Endothelial cell of umbilical vein (primary cell): ENCODE measurements at regions not wholly inside any gene's neighbourhood (a gene's known extent, or its start where the extent isn't known, plus 50 kb on each side); places are given as distances from the start of the nearest gene placed in this dataset.

Experiments used
- BruUV-seq: library from RNA; stranded (reverse); fragments of 400-500 nt; replicated peaks from 2 replicates; lab custom pipeline; 2021; lab: Mats Ljungman, UMichigan
- CTCF ChIA-PET: fragments of 300-600, 350-600 bp; sonication (Branson Sonifier 250); formaldehyde crosslinking; loops from one replicate; lab custom pipeline; 2021; ENCODE audit warnings: antibody characterized with exemption, inconsistent platforms; lab: Charles Lee
- POLR2A ChIA-PET: fragments of 300-600, 350-600 bp; sonication (Branson Sonifier 250); formaldehyde crosslinking; loops from one replicate; lab custom pipeline; 2021; ENCODE audit warnings: antibody characterized with exemption, inconsistent platforms; lab: Charles Lee
- DNase-seq: peaks from one replicate; pipeline ENCODE4 v3.0.0-alpha.2; 2011; ENCODE audit warnings: low read depth, low spot score
- FAIRE-seq: peaks from 2 replicates; lab custom pipeline; 2011; peaks lifted over from hg19 to GRCh38; lab: Jason Lieb, UNC
- H2AFZ ChIP-seq: 2 replicates; pipeline ENCODE4 v1.6.0; 2012; ENCODE audit warnings: low read depth, low read length, control low read depth, inconsistent platforms
- H3K27ac ChIP-seq: 2 replicates; pipeline ENCODE4 v1.5.1; 2011; ENCODE audit warnings: low read depth, mild to moderate bottlenecking, control low read depth, low read length, moderate library complexity; ENCODE audit not compliant: insufficient read depth
- H3K27me3 ChIP-seq, 2 experiments: 2 replicates each; pipeline versions ENCODE4 v1.6.0 to v1.6.1; 2011; ENCODE audit warnings: low read length in 2 of 2, mixed read lengths in 1 of 2; ENCODE audit not compliant: control insufficient read depth in 2 of 2, insufficient read depth in 2 of 2
- H3K36me3 ChIP-seq, 2 experiments: 2 replicates in 1 of 2; 3 replicates in 1 of 2; pipeline ENCODE4 v1.5.1; 2011; ENCODE audit warnings: low read length in 2 of 2, mild to moderate bottlenecking in 1 of 2, moderate library complexity in 1 of 2; ENCODE audit not compliant: control insufficient read depth in 2 of 2, insufficient read depth in 2 of 2; ENCODE audit errors: extremely low read depth in 1 of 2
- H3K4me1 ChIP-seq: 3 replicates; pipeline ENCODE4 v1.5.1; 2011; ENCODE audit warnings: mild to moderate bottlenecking, low read length; ENCODE audit not compliant: control insufficient read depth, insufficient read depth; ENCODE audit errors: extremely low read depth
- H3K4me2 ChIP-seq: 2 replicates; pipeline ENCODE4 v1.6.1; 2011; ENCODE audit warnings: low read length, control low read depth, mixed read lengths; ENCODE audit not compliant: insufficient read depth
- H3K4me3 ChIP-seq, 3 experiments: fragments of 200-600 bp in 1 of 3; sonication (generic), shearing (Covaris generic) in 1 of 3; replicated peaks in 1 of 3; 2 replicates each; pipeline ENCODE4 v1.5.1; 2011 to 2016; ENCODE audit warnings: control low read depth in 3 of 3, low read length in 3 of 3, mild to moderate bottlenecking in 2 of 3, inconsistent platforms in 1 of 3, low read depth in 1 of 3, moderate library complexity in 1 of 3; ENCODE audit not compliant: insufficient read depth in 1 of 3
- H3K79me2 ChIP-seq: 2 replicates; pipeline ENCODE4 v1.6.0; 2012; ENCODE audit warnings: low read length, inconsistent platforms; ENCODE audit not compliant: control insufficient read depth, insufficient read depth
- H3K9ac ChIP-seq: replicated peaks from 2 replicates; pipeline ENCODE3; 2011; ENCODE audit warnings: low read length, control low read depth; ENCODE audit not compliant: insufficient read depth; ENCODE audit errors: extremely low read depth
- H3K9me1 ChIP-seq: replicated peaks from 3 replicates; pipeline ENCODE4 v1.6.0; 2011; ENCODE audit warnings: mild to moderate bottlenecking, low read length; ENCODE audit not compliant: control insufficient read depth, insufficient read depth; ENCODE audit errors: extremely low read depth
- H3K9me3 ChIP-seq: replicated peaks from 2 replicates; pipeline ENCODE4 v1.5.1; 2012; ENCODE audit warnings: low read length, inconsistent platforms; ENCODE audit not compliant: control insufficient read depth, insufficient read depth
- H4K20me1 ChIP-seq: replicated peaks from 2 replicates; pipeline ENCODE3; 2011; ENCODE audit warnings: mild to moderate bottlenecking, low read length; ENCODE audit not compliant: control insufficient read depth, insufficient read depth; ENCODE audit errors: extremely low read depth
- EZH2 ChIP-seq: IDR thresholded peaks from 2 replicates; pipeline ENCODE4 v1.6.1; 2012; ENCODE audit warnings: borderline replicate concordance, low read depth, mild to moderate bottlenecking, moderate library complexity, low read length, inconsistent platforms; ENCODE audit not compliant: severe bottlenecking
- FOS ChIP-seq: IDR thresholded peaks from 2 replicates; pipeline ENCODE4 v1.6.1; 2011; ENCODE audit warnings: mild to moderate bottlenecking, low read length, moderate library complexity, borderline replicate concordance; ENCODE audit not compliant: insufficient read depth
- GATA2 ChIP-seq: IDR thresholded peaks from 2 replicates; pipeline ENCODE4 v1.7.0; 2011; ENCODE audit warnings: low read depth, mild to moderate bottlenecking, moderate library complexity, mixed read lengths, low read length; ENCODE audit not compliant: insufficient read length, insufficient read depth
- JUN ChIP-seq: IDR thresholded peaks from 2 replicates; pipeline ENCODE4 v1.6.1; 2011; ENCODE audit warnings: borderline replicate concordance, low read depth; ENCODE audit not compliant: insufficient read length, insufficient read depth
- MYC ChIP-seq: IDR thresholded peaks from one replicate; pipeline ENCODE4 v1.6.1; 2011; ENCODE audit warnings: mild to moderate bottlenecking, low read depth, low read length
- POLR2A ChIP-seq: IDR thresholded peaks from 2 replicates; pipeline ENCODE4 v1.6.1; 2012; ENCODE audit warnings: low read depth, mild to moderate bottlenecking, control low read depth, low read length
- POLR2AphosphoS5 ChIP-seq: IDR thresholded peaks from 2 replicates; pipeline ENCODE4 v1.6.1; 2012; ENCODE audit warnings: low read depth, mild to moderate bottlenecking, control low read depth, low read length, moderate library complexity; ENCODE audit not compliant: insufficient read depth
- dilution Hi-C: fragments of 300-500 bp; cut with MboI; formaldehyde crosslinking; loops from one replicate; pipeline ENCODE4 v1.15.0; 2019; ENCODE audit warnings: low sequenced_read_pairs; ENCODE audit not compliant: extremely low pct_ligation_motif_present
- intact Hi-C: fragments of 100-400 bp; cut with micrococcal nuclease; formaldehyde crosslinking; loops from one replicate; pipeline ENCODE4 v1.10.0; 2022
- TF ChIP-seq, protein P1 (sequence below), 2 donors: IDR thresholded peaks; 1 replicate in 1 of 2; 2 replicates in 1 of 2; pipeline ENCODE4 v1.5.1; 2011; ENCODE audit warnings: low read length in 2 of 2, mild to moderate bottlenecking in 2 of 2, moderate library complexity in 2 of 2, control low read depth in 1 of 2, inconsistent platforms in 1 of 2, low read depth in 1 of 2; ENCODE audit not compliant: insufficient read depth in 1 of 2; ENCODE audit errors: extremely low read depth in 1 of 2
- TF ChIP-seq, protein P2 (sequence below): IDR thresholded peaks from 2 replicates; pipeline ENCODE4 v1.6.1; 2011; ENCODE audit not compliant: insufficient read depth, insufficient read length

DNA sequence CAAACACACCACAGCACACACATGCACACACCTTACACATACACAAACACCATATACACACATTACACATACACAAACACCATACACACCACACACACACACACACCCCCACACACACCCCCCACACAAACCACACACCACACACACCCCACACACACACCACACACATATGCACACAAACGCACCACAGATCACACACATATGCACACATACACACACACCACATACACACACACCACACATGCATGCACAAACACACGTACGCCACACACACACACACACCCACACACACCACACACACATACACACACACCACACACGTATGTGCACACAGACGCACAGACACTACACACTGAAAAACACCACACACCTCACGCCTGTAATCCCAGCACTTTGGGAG, 166.0 kb downstream of the AHSP start:
- no peak overlapping the region for H3K9ac ChIP-seq
- FAIRE-seq: no peak

More for the DNA sequence above, 166.0 kb downstream of the AHSP start:
- TF ChIP-seq, protein P1, sequence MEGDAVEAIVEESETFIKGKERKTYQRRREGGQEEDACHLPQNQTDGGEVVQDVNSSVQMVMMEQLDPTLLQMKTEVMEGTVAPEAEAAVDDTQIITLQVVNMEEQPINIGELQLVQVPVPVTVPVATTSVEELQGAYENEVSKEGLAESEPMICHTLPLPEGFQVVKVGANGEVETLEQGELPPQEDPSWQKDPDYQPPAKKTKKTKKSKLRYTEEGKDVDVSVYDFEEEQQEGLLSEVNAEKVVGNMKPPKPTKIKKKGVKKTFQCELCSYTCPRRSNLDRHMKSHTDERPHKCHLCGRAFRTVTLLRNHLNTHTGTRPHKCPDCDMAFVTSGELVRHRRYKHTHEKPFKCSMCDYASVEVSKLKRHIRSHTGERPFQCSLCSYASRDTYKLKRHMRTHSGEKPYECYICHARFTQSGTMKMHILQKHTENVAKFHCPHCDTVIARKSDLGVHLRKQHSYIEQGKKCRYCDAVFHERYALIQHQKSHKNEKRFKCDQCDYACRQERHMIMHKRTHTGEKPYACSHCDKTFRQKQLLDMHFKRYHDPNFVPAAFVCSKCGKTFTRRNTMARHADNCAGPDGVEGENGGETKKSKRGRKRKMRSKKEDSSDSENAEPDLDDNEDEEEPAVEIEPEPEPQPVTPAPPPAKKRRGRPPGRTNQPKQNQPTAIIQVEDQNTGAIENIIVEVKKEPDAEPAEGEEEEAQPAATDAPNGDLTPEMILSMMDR (IDR thresholded peaks at IDR 0.05; ENCODE audit: extremely low read depth in 1 of 2, insufficient read depth in 1 of 2, low read depth in 1 of 2, low read length in 2 of 2): no peak
- TF ChIP-seq GATA2 (no peak), MYC (no peak), FOS (no peak), POLR2A (no peak), JUN (no peak), EZH2 (no peak), POLR2AphosphoS5 (no peak)
- TF ChIP-seq, protein P2, sequence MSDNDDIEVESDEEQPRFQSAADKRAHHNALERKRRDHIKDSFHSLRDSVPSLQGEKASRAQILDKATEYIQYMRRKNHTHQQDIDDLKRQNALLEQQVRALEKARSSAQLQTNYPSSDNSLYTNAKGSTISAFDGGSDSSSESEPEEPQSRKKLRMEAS: no peak
- no peak overlapping the region for H2AFZ ChIP-seq
- H3K4me2 ChIP-seq: no peak overlapping the region
- ChIA-PET POLR2A (no interaction called here), CTCF (no interaction called here)
- no peaks in the 10 kb centered on the region for H3K79me2 ChIP-seq
- H4K20me1 ChIP-seq: no peaks in the 10 kb centered on the region
- no peaks in the 10 kb centered on the region for H3K4me1 ChIP-seq
- DNase-seq: no peak
- peaks cover 2 to 3% of the 10 kb centered on the region in 2 experiments for H3K27me3 ChIP-seq
- intact Hi-C loops: loop anchor here (10.0 kb wide), 1 partner anchor 709 kb away; the partner anchor contains the start of gene HSD3B7
- no peaks in the 10 kb centered on the region for H3K36me3 ChIP-seq
- no peak overlapping the region for H3K4me3 ChIP-seq
- no peak overlapping the region for H3K27ac ChIP-seq
- BruUV-seq: no TSS peak
- dilution Hi-C loops: no loop called here
- H3K9me1 ChIP-seq: no peaks in the 10 kb centered on the region
- no peaks in the 10 kb centered on the region for H3K9me3 ChIP-seq
